ENCODE measurements at regions not wholly inside any gene's neighbourhood (a gene's known extent, or its start where the extent isn't known, plus 50 kb on each side); places are given as distances from the start of the nearest gene placed in this dataset.

DNA sequence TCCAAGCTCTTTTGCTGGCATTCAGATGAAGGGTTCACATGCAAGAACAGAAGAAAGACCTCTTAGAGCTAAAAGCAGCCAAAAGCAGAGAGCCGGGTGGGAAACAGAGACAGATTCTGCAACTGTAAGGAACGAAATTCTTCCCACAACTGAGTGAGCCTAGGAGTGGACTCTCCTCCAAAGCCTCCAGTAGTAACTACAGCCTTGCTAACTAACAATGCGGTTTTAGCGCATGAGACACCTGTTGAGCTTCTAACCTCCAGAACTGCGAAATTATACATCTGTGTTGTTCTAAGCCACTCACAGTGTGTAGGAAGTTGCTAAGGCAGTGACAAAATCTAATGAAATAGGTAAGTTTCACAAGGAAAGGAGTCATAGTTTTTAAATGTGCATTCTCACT lies 98.1 kb upstream of the SLITRK1 start:
- no peak for DNase-seq

DNA sequence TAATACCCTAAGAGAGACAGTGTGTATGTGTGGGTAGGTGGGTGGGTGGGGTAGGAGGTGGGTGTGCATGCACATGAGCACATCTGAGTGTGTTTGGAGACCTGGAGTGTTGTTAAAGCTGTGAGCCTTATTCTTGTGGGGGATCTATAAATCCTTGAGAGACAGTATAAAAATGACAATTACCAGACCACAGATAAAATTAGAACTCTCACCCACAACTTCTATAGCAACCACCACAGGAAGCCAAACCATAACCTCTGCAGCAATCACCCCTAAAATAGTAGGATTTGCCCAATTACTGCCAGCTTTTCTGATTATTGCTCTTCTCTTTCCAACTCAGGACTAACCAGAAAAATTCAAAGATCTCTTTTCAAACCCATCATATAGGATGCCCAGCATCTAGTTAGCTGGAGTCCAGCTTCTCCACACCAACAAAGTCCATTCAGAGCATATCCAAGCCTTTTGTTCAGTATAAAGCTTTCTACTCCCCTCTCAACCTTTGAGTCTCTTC lies 93.4 kb upstream of the SLITRK1 start:
- DNase-seq, result no peak

DNA sequence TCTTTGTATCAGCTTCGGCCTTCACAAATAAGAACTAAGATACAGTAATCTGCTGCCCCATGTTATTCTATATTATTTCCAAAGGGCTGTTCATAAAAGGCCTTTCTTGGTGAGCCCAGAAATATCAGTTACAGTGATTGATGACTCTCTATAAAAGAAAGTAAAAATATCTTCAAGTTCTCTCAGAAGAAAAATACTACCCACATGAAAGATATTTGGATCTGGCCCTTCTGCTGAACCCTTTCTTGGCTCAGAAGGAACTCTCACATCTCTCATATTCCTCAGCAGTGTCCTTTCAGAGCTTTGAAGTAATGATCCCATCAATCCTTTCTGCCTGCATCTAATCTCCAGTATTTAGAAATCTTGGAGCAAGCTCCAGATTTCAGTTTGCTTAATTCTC lies 76.3 kb upstream of the SLITRK1 start:
- DNase-seq, result no peak

DNA sequence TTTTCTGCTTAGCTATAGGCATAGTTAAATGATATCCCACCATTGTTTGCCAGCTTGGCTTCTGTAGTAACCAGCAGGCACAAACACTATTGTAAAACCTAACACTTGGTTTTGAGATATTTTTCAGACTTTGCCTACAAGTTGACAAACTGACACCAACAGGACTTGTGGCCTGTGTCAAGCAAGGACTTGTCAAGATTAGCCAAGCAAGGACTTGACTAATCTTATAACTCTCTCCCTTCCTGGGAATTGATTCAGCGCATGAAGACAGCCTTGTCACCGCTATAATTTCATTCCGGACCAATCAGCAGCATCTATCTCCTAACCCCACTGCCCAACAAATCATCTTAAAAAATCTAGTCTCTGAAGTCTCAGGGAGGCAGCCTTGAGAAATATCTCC lies 72.7 kb upstream of the SLITRK1 start:
- DNase-seq, result no peak

DNA sequence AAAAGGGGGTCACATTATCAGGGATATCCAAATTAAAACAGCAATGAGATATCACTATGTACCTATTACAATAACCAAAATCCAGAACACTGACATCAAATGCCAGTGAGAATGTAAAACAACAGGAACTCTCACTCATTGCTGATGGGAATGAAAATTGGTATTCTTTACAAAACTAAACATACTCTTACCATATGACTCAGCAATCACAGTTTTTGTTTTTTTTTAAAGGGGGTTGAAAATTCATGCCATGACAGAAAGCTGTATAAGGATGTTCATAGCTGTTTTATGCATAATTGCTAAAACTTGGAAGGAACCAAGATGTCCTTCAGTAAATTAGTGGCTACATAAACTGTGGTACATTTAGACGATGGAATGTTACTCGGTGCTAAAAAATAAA lies 71.6 kb upstream of the SLITRK1 start:
- no peak for DNase-seq

DNA sequence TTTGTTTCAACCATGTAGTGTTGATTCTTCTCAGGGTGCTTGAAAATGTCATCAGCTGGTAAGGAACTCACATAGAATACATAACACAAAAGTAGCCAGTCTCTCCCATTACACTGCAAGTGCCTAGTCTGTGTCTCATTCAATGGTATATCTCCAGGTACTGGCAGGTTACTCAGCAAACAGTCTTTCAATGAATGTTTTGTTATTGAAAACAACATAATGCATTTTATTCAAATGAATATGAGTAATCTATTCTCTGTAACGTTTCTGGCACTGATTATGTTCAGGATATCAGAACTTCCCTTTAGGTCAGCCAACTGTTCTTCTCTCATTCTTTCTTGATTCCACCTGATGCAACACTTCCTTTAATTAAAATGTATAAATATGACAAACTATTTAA lies 68.0 kb upstream of the SLITRK1 start:
- no peak for DNase-seq

DNA sequence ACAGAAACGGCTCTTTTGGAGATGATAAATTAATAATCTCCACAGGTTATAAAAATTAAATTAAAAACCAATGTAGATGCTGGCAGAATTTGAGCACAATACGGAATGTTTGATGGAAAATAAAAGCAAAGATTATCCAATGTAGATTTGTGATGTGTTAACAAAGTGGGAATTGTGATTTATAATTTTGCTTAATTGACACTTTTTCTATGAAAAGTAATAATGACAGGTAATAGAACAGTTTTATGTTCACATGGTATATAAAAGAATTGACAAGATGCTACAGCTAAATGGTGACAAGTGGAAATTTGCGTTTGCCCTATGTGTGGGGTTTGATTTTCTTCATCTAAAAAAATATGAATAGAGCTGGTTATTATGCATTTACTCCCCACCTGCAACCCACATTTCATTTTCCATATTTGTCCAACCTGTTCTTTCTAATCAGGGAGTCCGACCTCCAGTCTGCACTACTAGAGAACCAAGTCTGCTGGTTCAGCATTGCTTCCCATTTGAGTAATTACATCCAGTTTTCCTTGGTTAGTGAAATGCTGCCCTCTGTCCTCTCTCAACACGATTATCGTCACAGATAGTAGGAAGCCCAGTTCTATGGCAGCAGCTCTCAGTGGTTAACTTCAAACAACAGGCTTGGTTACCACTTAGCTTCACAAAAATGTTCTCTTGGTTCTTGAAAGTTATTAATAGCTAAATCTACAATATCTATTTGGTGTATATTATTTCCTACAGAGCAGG lies 61.4 kb upstream of the SLITRK1 start:
- DNase-seq, result peak in 15 of 56 donors; percentile 0 to 27 (median 4)

DNA sequence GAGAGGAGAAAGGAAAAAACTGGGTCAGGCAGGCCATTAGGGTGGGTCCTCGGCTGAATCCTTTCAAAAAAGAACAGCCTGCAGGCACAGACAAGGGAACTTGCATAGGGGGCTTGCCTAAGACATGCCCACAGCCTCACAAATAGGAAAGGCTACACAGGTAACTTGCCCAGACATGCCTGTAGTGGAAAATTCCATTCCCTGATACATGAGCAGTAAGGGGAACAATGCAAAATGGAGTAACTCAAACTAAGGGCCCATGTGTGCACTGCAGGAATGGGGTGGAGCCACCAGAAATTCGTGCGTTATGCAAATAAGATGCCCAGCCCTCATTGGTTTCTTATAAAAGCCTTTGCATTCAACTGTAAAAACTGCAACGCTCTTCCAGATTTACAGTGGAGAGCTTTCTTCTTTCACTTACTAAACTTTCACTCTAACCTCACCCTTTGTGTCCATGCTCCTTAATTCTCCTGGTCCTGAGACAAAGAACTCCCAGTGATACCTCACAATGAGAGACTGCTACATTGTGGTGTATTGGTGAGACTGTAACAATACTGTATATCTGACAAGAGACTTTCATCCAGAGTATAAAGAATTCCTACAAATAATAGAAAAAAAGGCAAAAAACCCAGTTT lies 59.5 kb upstream of the SLITRK1 start:
- DNase-seq, result no peak

DNA sequence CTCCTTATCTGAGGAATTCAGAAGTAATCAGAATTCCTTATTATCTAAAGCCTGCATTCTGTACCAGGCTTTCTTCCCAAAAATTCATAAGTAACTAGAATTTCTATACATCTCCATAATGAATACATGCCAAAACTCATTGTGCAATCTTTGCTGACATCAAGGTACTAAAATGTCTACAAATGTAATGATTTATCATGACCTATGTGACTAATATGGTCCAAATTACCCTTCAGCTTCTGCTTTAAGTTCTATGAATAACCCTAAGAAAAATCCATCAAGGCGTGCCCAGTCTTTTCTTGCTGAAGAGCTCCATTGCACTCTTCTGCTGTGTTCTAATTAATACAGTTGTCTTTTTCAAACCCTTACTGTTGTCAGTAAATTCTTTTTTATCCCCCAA lies 58.5 kb upstream of the SLITRK1 start:
- DNase-seq, result no peak

DNA sequence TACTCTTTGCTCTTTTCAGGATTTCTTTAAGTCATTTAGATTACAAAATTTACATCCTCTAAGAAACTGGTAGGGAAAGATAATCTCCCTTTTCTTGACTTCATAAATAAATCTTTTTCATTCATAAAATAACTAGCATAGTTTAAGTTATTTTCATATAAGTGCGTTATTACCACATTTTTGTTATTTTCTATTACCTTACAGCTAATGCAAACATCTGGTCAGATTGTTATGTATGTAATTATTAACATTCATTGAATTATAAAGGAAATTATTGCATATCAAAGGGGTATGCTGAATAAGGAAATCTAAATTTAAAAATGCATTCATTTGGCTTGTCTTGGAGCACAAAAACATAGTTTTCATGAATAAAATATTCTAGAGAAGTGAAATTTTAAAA lies 55.3 kb upstream of the SLITRK1 start:
- DNase-seq, result no peak

DNA sequence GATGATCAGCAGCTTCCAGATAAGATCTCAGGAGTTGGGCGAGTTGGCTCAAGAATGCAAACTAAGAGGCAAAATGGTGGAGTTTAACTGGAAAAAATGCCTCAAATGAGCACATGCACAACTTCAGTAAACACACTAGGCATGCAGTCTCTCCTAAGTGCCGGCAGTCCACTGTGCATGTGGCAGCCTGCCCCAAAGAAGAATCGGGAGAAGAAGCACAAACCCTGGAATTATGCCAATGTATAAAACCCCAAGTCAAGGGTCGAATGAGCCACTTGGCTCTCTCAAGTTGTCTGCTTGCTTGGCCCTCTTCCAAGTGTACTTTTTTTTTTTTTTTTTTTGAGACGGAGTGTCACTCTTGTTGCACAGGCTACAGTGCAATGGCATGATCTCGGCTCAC lies 53.3 kb upstream of the SLITRK1 start:
- no peak for DNase-seq

All from nucleus accumbens (tissue), 56 donors.